ENCODE measurements at regions not wholly inside any gene's neighbourhood (a gene's known extent, or its start where the extent isn't known, plus 50 kb on each side); places are given as distances from the start of the nearest gene placed in this dataset.
A peak's percentile ranks its signal among the peaks of the same experiment; 100 is the strongest.
"Not testable (repeated sequence)": the region's sequence is repeated elsewhere in the genome, so short reads cannot be mapped to it uniquely, and the experiment has no call there.

DNA sequence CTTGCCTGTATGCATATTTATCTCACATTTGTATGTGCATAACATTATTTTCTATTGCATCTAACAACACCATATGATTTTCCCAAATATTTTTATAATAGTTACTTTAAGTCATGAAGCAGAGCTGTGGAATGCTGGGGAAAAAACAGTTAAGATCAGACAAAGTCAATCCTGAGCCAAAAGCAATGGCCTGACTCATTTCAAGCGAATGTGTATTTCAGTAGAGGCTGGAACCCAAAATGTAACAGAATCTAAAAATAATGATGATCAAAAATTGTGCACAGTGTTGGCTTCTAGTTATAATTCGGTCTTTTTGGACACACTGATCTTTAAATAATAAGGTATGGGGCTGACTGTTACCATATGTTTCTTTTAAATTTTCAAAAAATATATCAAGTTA is 516.2 kb upstream of the ADGRL3 start:
- H3K4me3 ChIP-seq (ENCODE audit: low read depth, low read length) = no peak overlapping the region
- ChIA-PET POLR2A (no interaction called here), CTCF (no interaction called here)
- DNase-seq (ENCODE audit: low read depth, low spot score) = peak; percentile 71
- TF ChIP-seq, protein P1, sequence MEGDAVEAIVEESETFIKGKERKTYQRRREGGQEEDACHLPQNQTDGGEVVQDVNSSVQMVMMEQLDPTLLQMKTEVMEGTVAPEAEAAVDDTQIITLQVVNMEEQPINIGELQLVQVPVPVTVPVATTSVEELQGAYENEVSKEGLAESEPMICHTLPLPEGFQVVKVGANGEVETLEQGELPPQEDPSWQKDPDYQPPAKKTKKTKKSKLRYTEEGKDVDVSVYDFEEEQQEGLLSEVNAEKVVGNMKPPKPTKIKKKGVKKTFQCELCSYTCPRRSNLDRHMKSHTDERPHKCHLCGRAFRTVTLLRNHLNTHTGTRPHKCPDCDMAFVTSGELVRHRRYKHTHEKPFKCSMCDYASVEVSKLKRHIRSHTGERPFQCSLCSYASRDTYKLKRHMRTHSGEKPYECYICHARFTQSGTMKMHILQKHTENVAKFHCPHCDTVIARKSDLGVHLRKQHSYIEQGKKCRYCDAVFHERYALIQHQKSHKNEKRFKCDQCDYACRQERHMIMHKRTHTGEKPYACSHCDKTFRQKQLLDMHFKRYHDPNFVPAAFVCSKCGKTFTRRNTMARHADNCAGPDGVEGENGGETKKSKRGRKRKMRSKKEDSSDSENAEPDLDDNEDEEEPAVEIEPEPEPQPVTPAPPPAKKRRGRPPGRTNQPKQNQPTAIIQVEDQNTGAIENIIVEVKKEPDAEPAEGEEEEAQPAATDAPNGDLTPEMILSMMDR (IDR thresholded peaks at IDR 0.05; ENCODE audit: insufficient read depth, low read length, missing control alignments) = no peak

DNA sequence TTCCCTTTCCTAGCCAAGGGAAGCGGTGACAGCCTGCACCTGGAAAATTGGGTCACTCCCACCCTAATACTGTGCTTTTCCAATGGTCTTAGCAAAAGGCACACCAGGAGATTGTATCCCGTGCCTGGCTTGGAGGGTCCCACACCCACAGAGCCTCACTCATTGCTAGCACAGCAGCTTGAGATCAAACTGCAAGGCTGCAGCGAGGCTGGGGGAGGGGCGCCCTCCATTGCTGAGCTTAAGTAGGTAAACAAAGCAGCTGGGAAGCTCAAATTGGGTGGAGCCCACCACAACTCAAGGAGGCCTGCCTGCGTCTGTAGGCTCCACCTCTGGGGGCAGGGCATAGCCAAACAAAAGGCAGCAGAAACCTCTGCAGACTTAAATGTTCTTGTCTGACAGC is 504.1 kb upstream of the ADGRL3 start:
- CTCF ChIA-PET; POLR2A ChIA-PET; H3K4me3 ChIP-seq (ENCODE audit: low read depth, low read length); DNase-seq (ENCODE audit: low read depth, low spot score): not testable (repeated sequence)

DNA sequence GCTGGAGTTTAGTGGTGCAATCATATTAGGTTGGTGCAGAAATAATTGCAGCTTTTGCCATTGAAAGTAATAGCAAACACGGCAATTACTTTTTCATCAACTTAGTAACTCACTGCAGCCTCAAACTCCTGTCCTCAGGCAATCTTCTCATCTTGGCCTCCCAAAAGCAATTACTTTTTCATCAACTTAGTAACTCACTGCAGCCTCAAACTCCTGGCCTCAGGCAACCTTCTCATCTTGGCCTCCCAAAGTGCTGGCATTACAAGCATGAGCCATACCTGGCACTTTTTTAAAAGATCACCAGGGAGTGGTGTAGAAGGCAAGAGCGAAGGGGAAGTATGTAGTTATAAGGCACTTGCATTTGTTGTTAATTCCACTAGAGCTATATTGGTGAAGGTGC is 491.1 kb upstream of the ADGRL3 start:
- TF ChIP-seq, protein P1 (IDR thresholded peaks at IDR 0.05; ENCODE audit: insufficient read depth, low read length, missing control alignments) = no peak
- DNase-seq (ENCODE audit: low read depth, low spot score) = no peak
- POLR2A ChIA-PET = no interaction called here
- no peak overlapping the region for H3K4me3 ChIP-seq (ENCODE audit: low read depth, low read length)
- CTCF ChIA-PET = no interaction called here

DNA sequence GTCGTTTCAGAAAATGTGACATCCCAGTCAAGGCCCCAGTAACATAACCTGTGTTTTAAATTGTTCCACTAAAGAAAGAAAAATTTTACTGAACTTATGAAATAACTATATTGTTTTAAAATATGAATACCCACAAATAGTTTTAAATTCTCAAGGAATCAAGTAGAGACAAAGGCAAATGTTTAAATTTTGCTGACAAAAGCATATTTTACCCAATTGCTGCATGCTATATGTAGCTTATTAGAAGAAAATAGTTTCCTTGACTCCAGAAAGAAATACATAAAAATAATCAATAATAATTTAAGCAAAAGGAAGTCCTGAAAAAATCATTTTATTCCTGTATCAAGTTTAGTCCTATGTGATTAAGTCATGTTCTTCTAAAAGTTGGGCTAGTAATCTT is 481.3 kb upstream of the ADGRL3 start:
- H3K4me3 ChIP-seq (ENCODE audit: low read depth, low read length) = no peak overlapping the region
- TF ChIP-seq, protein P1 (IDR thresholded peaks at IDR 0.05; ENCODE audit: insufficient read depth, low read length, missing control alignments) = no peak
- no peak for DNase-seq (ENCODE audit: low read depth, low spot score)
- CTCF ChIA-PET = no interaction called here
- POLR2A ChIA-PET = no interaction called here

DNA sequence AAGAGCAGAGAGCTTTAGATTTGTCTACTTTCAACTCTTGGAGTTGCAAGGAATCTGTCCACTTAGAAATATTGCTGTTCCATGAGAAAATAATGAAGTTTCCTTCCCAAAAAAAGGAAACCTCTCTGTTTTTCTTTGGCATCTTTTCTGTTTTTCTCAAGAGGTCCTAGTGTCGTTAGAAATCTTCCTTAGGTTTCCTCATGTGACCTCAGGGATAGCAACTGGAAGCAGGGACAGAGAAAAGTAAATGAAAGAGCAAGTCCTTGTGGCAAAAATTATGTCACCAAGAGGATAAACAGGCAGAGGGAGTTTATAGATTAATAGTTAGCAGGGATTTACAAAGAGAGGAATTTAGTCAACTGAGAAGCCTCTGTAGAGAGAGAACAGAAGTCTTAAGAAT is 478.4 kb upstream of the ADGRL3 start:
- no peak overlapping the region for H3K4me3 ChIP-seq (ENCODE audit: low read depth, low read length)
- CTCF ChIA-PET = interaction anchor here (1.6 kb wide), 1 partner anchor 180 kb away, joined by 3 read pairs; no protein-coding TSS in a partner anchor
- TF ChIP-seq, protein P1 (IDR thresholded peaks at IDR 0.05; ENCODE audit: insufficient read depth, low read length, missing control alignments) = no peak
- POLR2A ChIA-PET = no interaction called here
- no peak for DNase-seq (ENCODE audit: low read depth, low spot score)

DNA sequence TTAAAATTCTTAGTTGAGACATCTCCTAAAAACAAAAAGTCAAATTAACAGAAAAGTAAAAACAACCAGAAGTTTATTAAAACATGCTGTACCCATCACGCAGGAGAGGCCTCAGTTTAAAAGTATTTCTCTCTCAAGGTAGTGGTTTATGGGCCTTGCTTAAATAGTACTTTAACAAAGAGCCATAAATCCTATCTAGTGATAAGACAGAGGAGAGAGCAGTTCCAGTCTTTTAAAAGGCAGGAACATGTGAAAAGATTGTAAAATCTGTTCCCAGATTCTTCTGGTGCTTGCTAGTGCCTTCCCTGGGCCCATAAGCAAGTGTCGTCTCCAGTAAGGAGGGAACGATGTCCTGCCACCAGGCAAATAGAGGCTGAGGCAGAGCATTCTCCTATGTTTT is 476.3 kb upstream of the ADGRL3 start:
- DNase-seq (ENCODE audit: low read depth, low spot score) = no peak
- TF ChIP-seq, protein P1 (IDR thresholded peaks at IDR 0.05; ENCODE audit: insufficient read depth, low read length, missing control alignments) = no peak
- CTCF ChIA-PET = no interaction called here
- POLR2A ChIA-PET = no interaction called here
- H3K4me3 ChIP-seq (ENCODE audit: low read depth, low read length) = no peak overlapping the region

DNA sequence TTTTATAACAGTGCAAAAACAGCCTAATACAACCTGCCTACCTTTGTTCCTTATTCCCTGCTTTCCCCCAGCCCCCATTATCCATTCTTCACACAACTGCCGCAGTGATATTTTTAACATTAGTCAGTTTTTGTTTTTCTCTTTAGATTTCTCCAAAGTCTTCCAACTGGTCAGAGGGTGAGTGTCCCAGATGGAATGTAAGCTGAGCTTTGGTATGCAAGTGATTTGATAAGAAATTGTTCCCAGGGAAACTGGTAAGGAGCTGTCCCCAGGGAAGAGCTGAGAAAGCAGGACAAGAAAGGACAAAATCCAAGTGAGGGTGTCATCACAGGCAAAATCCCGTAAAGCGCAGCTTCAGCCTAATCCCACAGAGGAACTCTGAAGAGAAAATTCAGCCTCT is 475.5 kb upstream of the ADGRL3 start:
- DNase-seq (ENCODE audit: low read depth, low spot score) = peak; percentile 79
- POLR2A ChIA-PET = no interaction called here
- H3K4me3 ChIP-seq (ENCODE audit: low read depth, low read length) = no peak overlapping the region
- CTCF ChIA-PET = no interaction called here
- TF ChIP-seq, protein P1 (IDR thresholded peaks at IDR 0.05; ENCODE audit: insufficient read depth, low read length, missing control alignments) = no peak
